HG02840 (cell line): ENCODE measurements at regions not wholly inside any gene's neighbourhood (a gene's known extent, or its start where the extent isn't known, plus 50 kb on each side); places are given as distances from the start of the nearest gene placed in this dataset.

Experiments used
- ATAC-seq: cut with Tn5 transposase; IDR thresholded peaks from one replicate; pipeline ENCODE4 v1.9.1; 2021; ENCODE audit warnings: mild to moderate bottlenecking, moderate library complexity, moderate number of reproducible peaks; ENCODE audit not compliant: unreplicated experiment, low FRiP score

DNA sequence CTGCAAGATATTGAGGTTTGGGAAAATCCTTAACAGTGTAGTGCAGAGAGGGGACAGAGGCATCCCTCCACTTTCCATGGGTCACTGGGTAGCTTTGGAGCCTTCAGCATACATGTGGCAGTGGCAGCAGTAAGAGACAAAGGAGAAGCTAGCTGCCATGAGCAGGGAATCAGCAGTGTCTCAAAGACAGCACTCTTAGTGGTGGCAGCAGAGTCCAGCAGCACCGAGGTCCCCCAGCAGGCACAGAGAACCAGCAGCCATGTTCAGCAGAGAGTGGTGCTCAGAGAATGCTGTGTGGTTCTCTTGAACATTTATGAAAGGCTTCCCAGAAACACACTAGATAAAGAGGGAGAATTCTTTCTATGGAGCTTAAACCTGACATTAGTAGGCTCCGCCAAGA, 308.5 kb downstream of the CENPC start:
- no peak for ATAC-seq

DNA sequence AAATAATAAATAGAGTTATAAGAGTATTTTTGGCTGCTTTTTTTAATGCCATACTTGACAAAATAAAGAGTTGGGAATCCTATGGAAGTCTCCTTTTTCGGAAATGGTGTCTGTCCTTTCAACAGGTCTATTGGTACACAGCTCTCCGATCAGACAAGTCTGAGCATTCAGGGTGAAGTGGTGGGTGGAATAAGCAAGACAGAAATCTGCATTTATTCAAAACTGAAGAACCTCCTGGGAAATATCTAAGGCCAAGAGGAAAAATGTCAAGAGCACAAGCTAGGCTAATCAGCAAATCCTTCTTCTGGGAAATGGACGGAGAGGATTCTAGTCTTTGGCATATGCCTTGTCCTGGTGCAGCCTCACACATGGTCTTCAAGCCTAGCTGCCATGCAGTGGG, 309.0 kb downstream of the CENPC start:
- ATAC-seq = no peak

DNA sequence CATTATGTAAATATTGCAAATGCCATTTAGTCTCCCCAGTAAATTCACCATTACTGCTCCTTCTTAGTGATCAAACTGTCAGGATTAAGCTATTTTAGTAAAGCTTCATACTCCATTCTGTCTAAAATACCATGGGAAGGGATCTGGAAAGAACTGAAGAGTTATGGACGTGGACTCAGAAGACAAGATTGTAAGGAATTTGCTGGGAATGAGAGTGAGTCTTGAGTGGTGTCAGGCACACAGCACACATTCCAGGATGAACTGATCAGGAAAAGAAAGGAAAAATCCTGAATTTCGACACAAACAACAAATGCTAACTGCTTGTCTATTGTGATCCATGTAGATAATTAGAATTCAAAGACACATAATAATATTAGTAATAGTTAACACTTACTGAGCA, 311.0 kb downstream of the CENPC start:
- ATAC-seq = no peak

DNA sequence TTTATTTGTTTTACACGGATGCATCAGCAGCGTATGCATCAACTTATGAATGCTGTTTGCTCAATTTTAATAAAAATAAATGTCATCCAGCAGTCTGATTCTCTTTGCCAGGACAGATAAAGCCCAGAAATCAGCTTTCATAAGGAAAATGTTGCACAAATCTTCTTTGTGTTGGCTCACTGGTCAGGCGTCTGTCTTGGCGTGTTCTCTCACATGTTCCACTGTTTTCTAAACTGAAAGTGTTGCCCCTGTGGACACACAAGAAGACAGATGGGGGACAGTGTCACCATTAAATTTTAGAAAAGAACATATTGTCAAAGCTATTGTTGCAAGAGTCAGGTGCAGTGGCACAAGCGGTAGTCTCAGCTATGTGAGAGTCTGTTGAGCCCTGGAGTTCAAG, 316.2 kb downstream of the CENPC start:
- ATAC-seq = no peak

- ATAC-seq = no peak
Observed at GRCh38 chr4:67220861-67221260, 324.4 kb downstream of the CENPC start.

GRCh38 chr4:67218883-67219282, 326.4 kb downstream of the CENPC start:
- ATAC-seq = no peak

- no peak for ATAC-seq
Observed at GRCh38 chr4:67207941-67208441, 337.3 kb downstream of the CENPC start.

DNA sequence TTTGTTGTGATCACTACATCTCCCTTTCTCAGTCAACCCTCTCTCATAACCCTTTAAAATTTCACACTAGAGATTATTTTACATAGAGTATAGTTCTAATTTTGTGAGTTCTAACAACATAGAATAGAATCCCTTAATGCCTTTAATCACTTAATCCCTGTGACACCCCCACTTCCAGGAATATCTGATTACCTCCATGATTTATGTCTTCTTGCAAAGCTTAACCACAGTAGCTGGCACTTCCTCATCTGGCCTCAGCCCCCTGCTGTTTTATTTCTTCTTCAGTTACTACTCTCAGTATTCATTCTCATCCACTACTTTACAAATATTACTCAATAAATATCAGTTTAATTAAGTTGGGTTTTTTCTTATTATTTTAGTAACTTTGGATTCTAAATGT, 340.9 kb downstream of the CENPC start:
- no peak for ATAC-seq

- no peak for ATAC-seq
Observed at GRCh38 chr4:67201334-67201733, 344.0 kb downstream of the CENPC start.

GRCh38 chr4:67198727-67199126, 346.6 kb downstream of the CENPC start:
- ATAC-seq = no peak

GRCh38 chr4:67167849-67168248, 377.5 kb downstream of the CENPC start:
- no peak for ATAC-seq

DNA sequence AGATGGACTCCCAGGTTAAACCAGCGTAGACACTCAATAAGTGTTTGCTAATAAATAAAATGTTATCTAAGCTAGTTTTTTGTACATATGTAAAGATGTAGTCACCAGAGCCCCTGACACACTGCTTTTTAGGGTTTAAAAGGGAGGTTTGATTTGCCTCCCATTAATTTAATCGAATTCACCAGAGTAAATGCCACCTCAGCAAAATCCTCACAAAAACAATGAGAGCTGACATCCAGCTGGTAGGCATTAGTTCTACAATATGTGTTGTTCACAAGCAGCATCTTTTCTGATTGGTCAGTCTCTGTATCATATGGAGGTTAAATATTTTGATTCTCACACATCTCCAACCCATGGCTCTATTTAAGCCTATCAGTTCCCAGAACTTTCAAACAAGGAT, 382.6 kb downstream of the CENPC start:
- no peak for ATAC-seq

- no peak for ATAC-seq
Observed at GRCh38 chr4:67161311-67161710, 384.0 kb downstream of the CENPC start.

GRCh38 chr4:67160394-67160793, 384.9 kb downstream of the CENPC start:
- ATAC-seq = no peak

- ATAC-seq = no peak
Observed at GRCh38 chr4:67158666-67159065, 386.6 kb downstream of the CENPC start.

- ATAC-seq = no peak
Observed at GRCh38 chr4:67152976-67153375, 392.3 kb downstream of the CENPC start.

GRCh38 chr4:67151376-67152343, 393.6 kb downstream of the CENPC start:
- no peak for ATAC-seq

- ATAC-seq = no peak
Observed at GRCh38 chr4:67141586-67141985, 403.7 kb downstream of the CENPC start.

DNA sequence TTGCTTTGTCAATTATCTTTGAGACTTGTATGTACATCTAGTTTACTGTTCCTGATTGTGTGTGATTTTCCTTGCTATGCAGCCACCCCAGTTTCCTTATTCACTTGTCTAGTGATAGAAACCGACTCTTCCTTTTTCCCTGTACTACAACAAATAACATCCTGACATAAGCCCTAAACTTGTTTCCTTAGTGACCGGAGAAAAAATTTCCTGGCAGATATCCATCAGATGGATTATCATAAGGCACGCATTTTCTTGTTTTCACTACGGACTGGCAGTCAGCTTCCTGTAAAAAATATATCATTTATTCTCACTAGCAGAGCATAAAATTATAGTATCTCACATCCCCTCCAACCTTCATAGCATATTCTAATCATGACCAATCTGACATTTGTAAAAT, 410.7 kb downstream of the CENPC start:
- no peak for ATAC-seq

- no peak for ATAC-seq
Observed at GRCh38 chr4:67133162-67133561, 412.1 kb downstream of the CENPC start.

DNA sequence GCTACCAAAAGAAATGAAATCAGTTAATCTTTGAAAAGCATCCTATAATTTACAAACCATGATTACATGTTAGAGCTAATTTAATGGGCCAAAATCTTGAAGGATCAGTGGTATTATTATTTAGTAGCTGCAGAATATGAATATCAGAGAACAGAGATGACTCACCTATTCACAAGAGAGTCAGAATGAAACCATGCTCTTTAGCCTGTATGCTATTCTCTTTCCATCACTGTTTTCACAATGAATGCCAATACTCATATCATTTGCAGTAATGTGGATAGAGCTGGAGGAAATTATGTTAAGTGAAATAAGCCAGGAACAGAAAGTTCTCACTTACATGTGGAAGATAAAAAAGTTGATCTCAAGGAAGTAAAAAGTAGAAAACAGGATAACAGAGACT, 414.1 kb downstream of the CENPC start:
- ATAC-seq = peak; percentile 97

GRCh38 chr4:67130411-67130810, 414.9 kb downstream of the CENPC start:
- no peak for ATAC-seq
